GM18517 (cell line): ENCODE measurements at regions not wholly inside any gene's neighbourhood (a gene's known extent, or its start where the extent isn't known, plus 50 kb on each side); places are given as distances from the start of the nearest gene placed in this dataset.
"Not testable (repeated sequence)": the region's sequence is repeated elsewhere in the genome, so short reads cannot be mapped to it uniquely, and the experiment has no call there.

ENCODE experiments used
- ATAC-seq: cut with Tn5 transposase; IDR thresholded peaks from one replicate; pipeline ENCODE4 v1.9.1; 2021; ENCODE audit warnings: mild to moderate bottlenecking, moderate library complexity; ENCODE audit not compliant: unreplicated experiment

DNA sequence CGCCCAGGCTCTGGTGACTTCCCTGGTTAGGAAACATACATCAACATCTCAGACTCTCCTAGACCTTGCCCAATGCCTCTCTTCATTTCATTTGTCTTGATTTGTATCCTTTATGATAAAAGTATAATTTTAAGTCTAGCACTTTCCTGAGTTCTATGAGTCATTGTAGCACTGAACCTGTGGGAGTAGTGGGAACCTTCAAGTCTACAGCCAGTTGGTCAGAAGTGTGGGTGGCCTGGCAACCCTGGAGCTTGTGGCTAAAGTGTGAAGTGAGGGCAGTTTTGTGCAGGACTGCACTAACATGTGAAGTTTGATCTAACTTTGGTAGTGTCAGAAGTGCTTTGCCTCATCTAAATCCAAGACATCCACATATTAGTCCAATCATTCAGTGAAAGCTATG lies 259.3 kb upstream of the IGFBP7 start:
- ATAC-seq, result no peak

- ATAC-seq, result no peak
These were observed 254.1 kb upstream of the IGFBP7 start for GRCh38 chr4:57364255-57364654.

DNA sequence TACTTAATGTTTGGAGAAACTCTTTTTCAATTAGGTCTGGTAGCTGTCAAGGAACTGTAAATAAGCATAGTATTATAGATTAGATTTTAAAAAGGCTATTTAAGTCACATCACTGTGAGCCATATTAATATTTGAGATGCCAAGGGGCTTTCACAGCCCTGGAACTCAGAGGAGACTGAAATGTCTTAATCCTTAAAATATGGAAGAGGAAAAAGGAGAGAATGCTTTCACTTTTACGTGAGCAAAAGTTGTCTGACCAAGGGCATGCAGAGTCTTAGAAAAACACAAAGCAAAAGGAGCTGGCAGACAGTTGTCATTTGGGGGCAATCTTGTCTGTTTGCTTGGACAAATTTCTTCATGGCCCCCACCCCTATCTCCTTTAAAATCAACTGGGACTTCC lies 253.2 kb upstream of the IGFBP7 start:
- ATAC-seq, result no peak

DNA sequence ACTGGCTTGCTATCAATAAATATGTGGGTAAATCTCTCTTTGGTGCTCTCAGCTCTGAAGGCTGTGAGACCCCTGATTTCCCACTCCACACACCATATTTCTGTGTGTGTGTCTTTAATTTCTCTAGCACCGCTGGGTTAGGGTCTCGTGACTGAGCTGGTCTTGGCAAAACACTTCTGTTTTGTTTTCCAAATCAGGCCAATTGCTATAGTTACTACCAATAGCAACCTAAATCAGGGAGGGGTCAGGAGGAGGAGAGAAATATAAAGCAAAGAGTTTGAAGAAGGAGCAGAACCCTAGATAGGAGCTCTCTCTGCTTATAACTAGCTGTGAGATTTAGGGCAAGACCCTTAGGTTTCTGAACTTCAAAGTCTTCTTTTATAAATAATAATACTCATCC lies 250.5 kb upstream of the IGFBP7 start:
- ATAC-seq, result no peak

DNA sequence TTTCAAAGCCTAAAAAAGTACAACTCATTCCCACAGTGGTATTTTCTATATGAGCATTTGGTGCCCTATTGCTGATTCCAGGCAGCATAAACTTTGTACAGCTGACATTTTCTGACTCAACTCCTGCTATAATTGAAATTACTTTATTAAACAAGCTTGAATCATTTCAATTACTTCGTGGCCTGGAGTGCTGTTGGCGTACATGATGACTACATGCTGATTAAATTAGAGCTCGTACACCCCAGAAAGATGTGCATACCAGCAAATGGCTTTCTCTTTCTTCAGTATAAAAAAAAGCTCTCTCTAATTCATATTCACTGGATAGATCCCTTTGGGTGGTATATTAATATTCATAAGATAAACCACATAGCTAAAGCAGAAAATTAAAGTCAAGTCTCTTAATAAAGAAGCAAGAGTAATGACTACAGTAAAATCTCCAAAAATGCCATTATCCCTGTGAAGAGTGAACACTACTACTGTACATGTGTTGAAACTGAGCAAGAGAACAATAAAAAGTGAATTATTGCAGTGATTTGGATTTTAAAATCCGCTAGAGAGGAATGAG lies 245.0 kb upstream of the IGFBP7 start:
- no peak for ATAC-seq

GRCh38 chr4:57351731-57352130 lies 241.5 kb upstream of the IGFBP7 start:
- no peak for ATAC-seq

- ATAC-seq, result no peak
These were observed 234.1 kb upstream of the IGFBP7 start for GRCh38 chr4:57344296-57344695.

GRCh38 chr4:57342411-57342810 lies 232.2 kb upstream of the IGFBP7 start:
- no peak for ATAC-seq

- not testable (repeated sequence) for ATAC-seq
These were observed 228.7 kb upstream of the IGFBP7 start for GRCh38 chr4:57338861-57339260.

DNA sequence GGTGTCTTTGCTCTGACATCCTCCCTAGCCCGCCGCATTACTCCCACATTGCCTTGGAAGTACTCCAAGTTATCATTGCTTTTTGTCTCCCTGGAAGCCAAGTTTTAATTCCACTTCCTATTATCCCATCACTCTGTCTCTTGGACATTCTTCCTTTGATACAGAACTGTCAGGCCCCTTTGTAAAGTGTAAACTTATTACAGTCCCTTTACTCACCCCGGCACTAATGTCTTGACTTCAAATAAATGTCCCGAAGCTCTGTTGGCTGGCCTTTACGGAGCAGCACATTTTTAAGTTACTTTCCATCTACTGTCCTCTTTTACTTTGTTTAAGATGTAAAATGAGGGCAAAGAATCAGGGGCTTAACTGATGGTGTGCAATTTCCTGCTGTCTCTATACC lies 223.5 kb upstream of the IGFBP7 start:
- no peak for ATAC-seq

- ATAC-seq, result no peak
These were observed 221.8 kb upstream of the IGFBP7 start for GRCh38 chr4:57331959-57332358.

- no peak for ATAC-seq
These were observed 219.1 kb upstream of the IGFBP7 start for GRCh38 chr4:57329279-57329678.

DNA sequence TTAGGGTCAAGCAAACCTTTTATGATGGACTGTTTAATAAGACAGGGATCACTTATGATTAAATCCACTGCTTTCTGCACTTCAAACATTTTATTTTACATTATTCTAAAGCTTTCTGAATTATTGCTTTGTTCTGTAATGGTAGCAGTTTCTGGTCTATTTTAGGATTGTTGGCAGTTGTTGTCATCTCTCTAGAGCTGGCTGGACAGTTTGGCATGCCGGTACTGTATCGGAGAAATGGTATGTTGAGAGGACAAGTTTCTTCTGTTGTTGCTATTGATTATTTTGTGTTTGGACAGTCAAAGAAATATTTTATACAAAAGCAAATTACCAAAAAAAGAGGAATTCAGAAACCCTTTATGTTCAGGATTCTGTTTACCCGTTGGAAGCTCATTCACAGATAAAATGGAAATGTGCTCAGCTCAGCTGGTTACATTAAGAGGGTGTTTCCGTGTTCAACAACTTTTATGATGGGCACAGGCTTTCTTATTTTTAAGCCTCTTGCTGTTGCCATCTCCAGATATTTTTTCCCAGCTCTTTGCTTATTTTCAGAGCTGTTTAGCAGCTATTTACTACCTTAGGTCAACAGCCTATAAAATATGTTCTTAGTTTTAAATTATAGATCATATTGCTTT lies 214.6 kb upstream of the IGFBP7 start:
- ATAC-seq, result no peak

DNA sequence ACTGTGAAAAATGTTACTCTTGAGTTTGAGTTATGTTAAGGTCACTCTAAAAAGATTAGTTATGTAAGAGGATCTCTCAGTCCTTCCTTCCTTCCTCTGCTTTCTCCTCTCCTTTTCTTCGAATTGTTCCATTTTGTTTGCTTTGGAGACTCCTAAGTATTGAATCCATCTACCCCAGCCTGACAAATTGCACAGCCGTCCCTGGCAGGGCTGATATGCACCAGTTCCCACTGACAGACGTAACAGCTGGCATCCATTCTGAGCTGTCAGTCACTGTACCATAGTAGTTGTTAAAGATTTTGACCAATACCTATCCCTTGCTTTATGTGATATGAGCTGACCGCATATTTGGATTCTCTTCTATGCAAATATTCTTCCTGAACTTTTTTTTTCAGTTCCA lies 210.7 kb upstream of the IGFBP7 start:
- no peak for ATAC-seq

DNA sequence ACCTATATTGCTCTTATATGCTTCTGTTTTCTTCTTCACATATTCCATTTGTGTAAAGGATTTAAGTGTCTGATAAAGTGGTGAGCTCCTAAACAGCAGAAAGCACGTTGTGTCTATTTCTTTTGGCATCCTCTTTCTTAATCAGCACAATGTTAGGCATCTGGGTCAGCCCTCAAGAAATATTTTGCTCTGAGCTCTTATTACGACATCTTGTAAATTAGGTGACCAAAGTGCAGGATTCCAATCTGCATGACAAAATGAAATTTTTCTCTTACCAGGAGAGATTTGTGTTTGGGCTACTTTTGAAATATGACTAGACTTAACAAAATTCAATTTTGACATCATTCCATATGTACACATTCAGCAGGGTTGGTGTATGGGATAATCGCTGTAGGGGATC lies 210.0 kb upstream of the IGFBP7 start:
- no peak for ATAC-seq

GRCh38 chr4:57318703-57319102 lies 208.5 kb upstream of the IGFBP7 start:
- no peak for ATAC-seq

- ATAC-seq, result no peak
These were observed 204.5 kb upstream of the IGFBP7 start for GRCh38 chr4:57314636-57315035.

GRCh38 chr4:57312296-57312695 lies 202.1 kb upstream of the IGFBP7 start:
- ATAC-seq, result no peak

- ATAC-seq, result no peak
These were observed 199.5 kb upstream of the IGFBP7 start for GRCh38 chr4:57309658-57310057.

GRCh38 chr4:57308301-57308700 lies 198.1 kb upstream of the IGFBP7 start:
- no peak for ATAC-seq

GRCh38 chr4:57305836-57306235 lies 195.7 kb upstream of the IGFBP7 start:
- ATAC-seq, result no peak

- ATAC-seq, result no peak
These were observed 193.0 kb upstream of the IGFBP7 start for GRCh38 chr4:57303012-57303751.
